Transverse colon (tissue), 4 donors: ENCODE measurements at regions not wholly inside any gene's neighbourhood (a gene's known extent, or its start where the extent isn't known, plus 50 kb on each side); places are given as distances from the start of the nearest gene placed in this dataset.

Experiments used
- DNase-seq: peaks from one replicate; pipeline ENCODE4 v3.0.0-alpha.2; 2019
- H3K27ac ChIP-seq, 4 donors: fragments of 200-600 bp; sonication (generic); 2 replicates each; pipeline ENCODE4 v1.5.1; 2016 to 2018; ENCODE audit warnings: inconsistent platforms in 4 of 4
- H3K27me3 ChIP-seq: fragments of 200-600 bp; sonication (generic); 2 replicates; pipeline ENCODE4 v1.5.1; 2017; ENCODE audit warnings: inconsistent platforms
- H3K36me3 ChIP-seq, 4 donors: fragments of 200-600 bp; sonication (generic); 2 replicates each; pipeline ENCODE4 v1.5.1; 2017 to 2019; ENCODE audit warnings: inconsistent platforms in 4 of 4
- H3K4me1 ChIP-seq, 4 donors: fragments of 200-600 bp; sonication (generic); 2 replicates each; pipeline ENCODE4 v1.5.1; 2017 to 2020; ENCODE audit warnings: inconsistent platforms in 4 of 4
- H3K4me3 ChIP-seq, 4 donors: fragments of 200-600 bp; sonication (generic); 1 replicate in 1 of 4; 2 replicates in 3 of 4; pipeline versions ENCODE4 v1.5.1 to v1.6.1; 2017 to 2019; ENCODE audit warnings: inconsistent platforms in 4 of 4
- H3K9me3 ChIP-seq, 2 donors: fragments of 200-600 bp; sonication (generic); 2 replicates each; pipeline ENCODE4 v1.5.1; 2017 to 2019; ENCODE audit warnings: inconsistent platforms in 2 of 2
- CTCF ChIP-seq, 5 experiments: fragments of 200-600 bp in 3 of 5; fragments of 450-650 bp in 2 of 5; sonication (generic) in 3 of 5; IDR thresholded peaks; 1 replicate in 2 of 5; 2 replicates in 3 of 5; pipeline ENCODE4 v1.5.1; 2016 to 2017; ENCODE audit warnings: antibody characterized with exemption in 5 of 5, inconsistent platforms in 3 of 5, mild to moderate bottlenecking in 2 of 5, moderate library complexity in 1 of 5
- EP300 ChIP-seq: sonication (generic); formaldehyde crosslinking; IDR thresholded peaks from one replicate; pipeline ENCODE4 v1.6.1; 2017; ENCODE audit warnings: antibody characterized with exemption, low read depth
- POLR2A ChIP-seq: fragments of 450-650 bp; IDR thresholded peaks from one replicate; pipeline ENCODE4 v1.6.1; 2016; ENCODE audit warnings: antibody characterized with exemption, mild to moderate bottlenecking, moderate library complexity
- POLR2AphosphoS5 ChIP-seq, 3 donors: sonication (generic); formaldehyde crosslinking; IDR thresholded peaks; one replicate each; pipeline ENCODE4 v1.6.1; 2016; ENCODE audit warnings: antibody characterized with exemption in 3 of 3
- WGBS, 2 donors: methylation state at CpG; one replicate each; pipeline ENCODE4 v1.1.5; 2018; ENCODE audit warnings: low coverage in 1 of 2; 5-methylcytosine and 5-hydroxymethylcytosine counted together
- in situ Hi-C, 4 donors: fragments of 200-750 bp; cut with MboI; loops; one replicate each; pipeline versions ENCODE4 v1.15.0 to v1.15.1; 2017; ENCODE audit warnings: low sequenced_read_pairs in 3 of 4, low pct_ligation_motif_present in 1 of 4, low pct_unique_long_range_greater_than_20kb in 1 of 4
- intact Hi-C: fragments of 100-400 bp; cut with DNase I; formaldehyde crosslinking; loops from one replicate; pipeline ENCODE4 v1.15.1; 2023; ENCODE audit warnings: low total_unique reads

GRCh38 chr2:160550048-160550447 lies 56.4 kb upstream of the RBMS1 start:
- H3K9me3 ChIP-seq, result no peaks in the 10 kb centered on the region
- DNase-seq, result no peak
- no peak overlapping the region for H3K27ac ChIP-seq
- no peaks in the 10 kb centered on the region for H3K27me3 ChIP-seq
- H3K36me3 ChIP-seq, result no peaks in the 10 kb centered on the region
- 84 to 100% methylated on average over 2 of the region's 2 CpGs for WGBS, 2 donors
- H3K4me3 ChIP-seq, result no peak overlapping the region
- TF ChIP-seq EP300 (no peak), POLR2AphosphoS5 (IDR thresholded peaks at IDR 0.05) (no peak), POLR2A (no peak), CTCF (IDR thresholded peaks at IDR 0.05) (no peak)
- no peaks in the 10 kb centered on the region for H3K4me1 ChIP-seq
- intact Hi-C loops (no loop called here), in situ Hi-C loops (no loop called here)

GRCh38 chr2:160551259-160551658 lies 57.7 kb upstream of the RBMS1 start:
- Histone ChIP-seq H3K4me3 (no peak overlapping the region), H3K27ac (no peak overlapping the region), H3K36me3 (no peaks in the 10 kb centered on the region), H3K9me3 (no peaks in the 10 kb centered on the region), H3K4me1 (no peaks in the 10 kb centered on the region), H3K27me3 (no peaks in the 10 kb centered on the region)
- DNase-seq, result no peak
- intact Hi-C loops, result no loop called here
- in situ Hi-C loops, result no loop called here
- TF ChIP-seq POLR2A (no peak), EP300 (no peak), CTCF (IDR thresholded peaks at IDR 0.05) (no peak), POLR2AphosphoS5 (IDR thresholded peaks at IDR 0.05) (no peak)
- WGBS, 2 donors, result 38% methylated on average over 4 of the region's 4 CpGs; no CpG with 5 or more reads in 1 of the 2 donors

- Histone ChIP-seq H3K4me1 (no peaks in the 10 kb centered on the region), H3K4me3 (no peak overlapping the region), H3K9me3 (no peaks in the 10 kb centered on the region), H3K27ac (no peak overlapping the region), H3K27me3 (no peaks in the 10 kb centered on the region), H3K36me3 (no peaks in the 10 kb centered on the region)
- intact Hi-C loops (no loop called here), in situ Hi-C loops (no loop called here)
- no peak for DNase-seq
- TF ChIP-seq CTCF (IDR thresholded peaks at IDR 0.05) (no peak), EP300 (no peak), POLR2A (no peak), POLR2AphosphoS5 (IDR thresholded peaks at IDR 0.05) (no peak)
- 85% methylated on average over 6 of the region's 6 CpGs; no CpG with 5 or more reads in 1 of the 2 donors for WGBS, 2 donors
These were observed 61.9 kb upstream of the RBMS1 start for GRCh38 chr2:160555420-160556071.

- intact Hi-C loops, result no loop called here
- H3K27me3 ChIP-seq, result no peaks in the 10 kb centered on the region
These were observed 64.3 kb upstream of the RBMS1 start for GRCh38 chr2:160557903-160558302.

More at GRCh38 chr2:160557903-160558302, 64.3 kb upstream of the RBMS1 start:
- no peak overlapping the region for H3K4me3 ChIP-seq
- no peak overlapping the region for H3K27ac ChIP-seq
- no peaks in the 10 kb centered on the region for H3K36me3 ChIP-seq
- H3K4me1 ChIP-seq, result no peaks in the 10 kb centered on the region
- DNase-seq, result no peak
- no peaks in the 10 kb centered on the region for H3K9me3 ChIP-seq
- in situ Hi-C loops, result no loop called here
- TF ChIP-seq POLR2AphosphoS5 (IDR thresholded peaks at IDR 0.05) (no peak), POLR2A (no peak), EP300 (no peak), CTCF (IDR thresholded peaks at IDR 0.05) (no peak)
- 70 to 76% methylated on average over 3 of the region's 3 CpGs for WGBS, 2 donors
